GM19023 (cell line): ENCODE measurements at regions not wholly inside any gene's neighbourhood (a gene's known extent, or its start where the extent isn't known, plus 50 kb on each side); places are given as distances from the start of the nearest gene placed in this dataset.

Experiments
- ATAC-seq: cut with Tn5 transposase; IDR thresholded peaks from one replicate; pipeline ENCODE4 v1.9.1; 2021; ENCODE audit warnings: mild to moderate bottlenecking, moderate library complexity; ENCODE audit not compliant: unreplicated experiment

GRCh38 chr18:29191263-29191662 is 1014.3 kb upstream of the CDH2 start:
- ATAC-seq: no peak

DNA sequence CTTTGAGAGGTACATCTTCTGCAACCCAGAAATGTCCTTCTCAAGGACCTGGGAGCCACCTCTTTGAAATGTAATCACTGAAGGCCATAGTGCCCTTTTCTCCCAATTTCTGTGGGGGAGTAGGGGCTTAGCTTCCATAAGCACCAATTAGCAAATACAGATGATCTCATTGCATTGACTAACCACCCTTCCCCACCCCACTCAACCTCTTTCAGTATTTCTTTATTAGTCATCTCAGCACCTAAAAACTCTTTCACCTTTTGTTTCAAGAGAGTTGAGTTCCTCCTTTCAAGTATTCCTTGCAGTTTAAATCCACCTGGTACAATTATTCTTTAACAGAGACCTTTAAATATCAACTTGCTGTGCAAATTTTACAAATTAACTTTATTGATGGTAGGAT is 1011.8 kb upstream of the CDH2 start:
- ATAC-seq: no peak

- ATAC-seq: no peak
Measured at GRCh38 chr18:29185801-29186200, 1008.9 kb upstream of the CDH2 start.

DNA sequence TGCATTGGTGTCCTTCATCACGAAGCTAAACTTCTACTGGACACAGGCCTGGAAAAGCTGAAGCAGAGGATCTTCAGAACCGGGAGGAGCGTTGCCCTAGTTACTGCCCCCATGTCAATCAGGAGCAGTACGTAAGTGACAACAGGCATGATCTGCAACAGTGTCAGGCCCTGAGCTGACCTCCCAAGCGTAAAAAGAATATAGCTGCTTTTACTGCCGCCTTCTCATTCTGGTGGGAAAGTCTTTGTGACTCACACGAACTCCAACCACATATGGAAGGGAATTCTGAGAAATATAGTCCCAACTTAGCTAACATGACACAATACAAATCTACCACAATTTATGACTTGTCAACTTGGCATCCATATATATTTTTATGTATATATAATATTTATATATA is 1007.7 kb upstream of the CDH2 start:
- no peak for ATAC-seq

DNA sequence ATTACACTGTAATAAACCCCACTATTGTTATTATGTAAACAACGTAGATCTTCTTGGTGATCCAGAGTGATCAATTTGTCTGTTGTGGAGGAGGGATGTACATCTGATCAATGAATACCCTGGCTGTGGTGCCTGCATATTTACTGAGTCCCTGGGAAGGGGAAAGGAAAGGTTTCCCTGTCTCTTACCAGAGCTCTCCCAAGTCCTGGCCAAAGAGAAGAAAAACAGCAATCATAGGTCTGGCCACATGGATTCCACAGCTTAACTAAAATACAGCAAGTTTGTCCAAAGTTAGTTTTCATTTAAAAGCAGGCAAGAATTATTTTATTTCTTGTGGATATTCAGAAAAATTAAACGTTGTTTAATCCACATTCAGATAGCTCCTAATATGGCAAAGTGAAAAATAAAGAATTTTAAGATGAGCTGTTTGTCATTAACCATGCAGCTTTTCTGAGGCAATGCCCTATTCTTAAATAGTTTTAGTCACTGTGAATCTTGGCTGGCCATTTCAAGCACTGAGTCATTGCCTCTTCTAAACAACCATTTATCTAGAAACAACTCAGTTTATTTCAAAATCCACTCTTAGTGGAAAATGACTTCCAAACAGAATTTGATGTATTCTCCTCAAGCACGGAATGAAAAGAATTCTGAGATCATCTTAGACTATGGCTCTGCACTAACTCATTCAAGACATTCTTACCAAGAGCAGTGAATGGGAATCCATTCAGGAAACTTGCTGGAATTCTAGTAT is 1004.4 kb upstream of the CDH2 start:
- no peak for ATAC-seq

DNA sequence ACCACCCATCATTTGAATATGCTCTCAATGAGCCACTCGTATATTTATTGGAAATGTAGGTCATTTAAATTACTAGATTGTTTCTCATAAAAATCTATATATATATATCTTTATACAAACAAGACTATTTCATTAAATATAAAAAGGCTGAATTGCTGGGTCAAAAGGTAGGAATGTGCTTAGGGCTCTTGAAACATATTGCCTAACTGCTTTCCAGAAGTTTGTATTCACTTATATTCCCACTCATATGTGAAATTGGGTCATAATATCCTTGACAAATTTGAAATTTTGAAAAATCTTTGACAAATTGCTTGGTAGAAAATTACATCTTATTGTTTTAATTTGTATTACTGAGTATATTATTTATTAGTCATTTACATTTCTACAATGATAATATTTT is 999.8 kb upstream of the CDH2 start:
- no peak for ATAC-seq

GRCh38 chr18:29174891-29175290 is 998.0 kb upstream of the CDH2 start:
- no peak for ATAC-seq

- ATAC-seq: no peak
Measured at GRCh38 chr18:29172756-29173067, 995.8 kb upstream of the CDH2 start.

DNA sequence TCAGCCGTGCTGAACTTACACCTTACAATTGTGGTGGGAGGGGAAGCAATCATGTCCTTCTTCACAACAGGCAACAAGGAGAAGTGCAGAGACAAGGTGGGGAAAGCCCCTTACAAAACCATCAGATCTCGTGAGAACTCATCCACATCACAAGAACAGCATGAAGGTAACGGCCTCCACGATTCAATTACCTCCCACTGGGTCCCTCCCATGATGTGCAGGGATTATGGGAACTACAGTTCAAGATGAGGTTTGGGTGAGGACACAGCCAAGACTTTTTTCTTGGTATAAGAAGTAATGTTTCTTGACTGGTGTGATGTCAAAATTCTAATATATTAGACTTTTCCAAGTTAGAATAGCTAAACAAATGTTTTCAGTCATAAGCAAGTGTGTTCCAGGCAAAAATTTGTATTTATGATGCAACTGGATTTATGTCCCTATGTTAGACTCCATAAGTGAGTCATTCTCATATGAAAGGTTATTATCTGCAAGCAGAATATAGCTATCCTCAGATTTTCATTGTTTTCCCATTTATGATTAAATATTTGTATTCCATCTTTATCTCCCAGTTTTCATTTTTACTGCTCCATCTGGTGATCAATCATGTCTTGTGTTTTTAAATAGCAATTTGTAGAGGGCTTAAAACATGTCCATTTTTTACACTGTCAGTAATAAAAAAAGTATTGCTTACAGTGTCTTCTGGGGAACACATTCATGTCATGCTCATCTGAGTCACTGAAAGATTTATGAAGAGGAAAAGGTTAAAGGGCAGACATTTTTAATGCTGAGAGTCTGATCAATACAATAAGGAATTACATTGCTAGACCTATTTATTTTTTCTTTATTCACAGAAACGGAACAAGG is 995.2 kb upstream of the CDH2 start:
- no peak for ATAC-seq

- no peak for ATAC-seq
Measured at GRCh38 chr18:29169599-29169998, 992.7 kb upstream of the CDH2 start.

DNA sequence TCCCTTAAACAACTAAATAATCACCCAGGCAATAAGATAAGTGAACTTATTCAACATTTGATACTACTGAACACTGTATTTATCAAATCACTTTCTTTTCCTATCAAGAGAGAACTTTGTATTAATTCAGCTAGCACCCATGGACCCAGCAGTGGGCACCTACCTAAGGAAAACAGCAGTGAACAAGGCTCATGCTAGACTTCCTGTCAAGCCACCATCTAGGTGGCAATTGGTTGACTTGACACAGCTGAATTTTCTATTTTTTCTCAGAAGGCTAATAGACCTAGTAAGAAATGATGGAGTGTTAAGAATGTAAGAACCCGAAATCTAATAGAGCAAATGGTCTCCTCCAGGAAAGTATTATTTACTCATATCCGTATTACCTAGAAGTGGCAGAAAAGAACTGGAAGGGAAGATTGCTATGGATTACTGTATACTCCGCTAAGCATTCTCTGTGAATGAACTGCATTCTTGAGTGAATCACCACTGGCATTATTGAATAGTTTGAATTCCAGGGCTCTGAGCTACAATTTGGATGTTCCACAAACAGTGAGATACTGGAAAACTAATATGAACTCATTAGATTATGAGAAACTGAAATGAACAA is 988.2 kb upstream of the CDH2 start:
- ATAC-seq: no peak

DNA sequence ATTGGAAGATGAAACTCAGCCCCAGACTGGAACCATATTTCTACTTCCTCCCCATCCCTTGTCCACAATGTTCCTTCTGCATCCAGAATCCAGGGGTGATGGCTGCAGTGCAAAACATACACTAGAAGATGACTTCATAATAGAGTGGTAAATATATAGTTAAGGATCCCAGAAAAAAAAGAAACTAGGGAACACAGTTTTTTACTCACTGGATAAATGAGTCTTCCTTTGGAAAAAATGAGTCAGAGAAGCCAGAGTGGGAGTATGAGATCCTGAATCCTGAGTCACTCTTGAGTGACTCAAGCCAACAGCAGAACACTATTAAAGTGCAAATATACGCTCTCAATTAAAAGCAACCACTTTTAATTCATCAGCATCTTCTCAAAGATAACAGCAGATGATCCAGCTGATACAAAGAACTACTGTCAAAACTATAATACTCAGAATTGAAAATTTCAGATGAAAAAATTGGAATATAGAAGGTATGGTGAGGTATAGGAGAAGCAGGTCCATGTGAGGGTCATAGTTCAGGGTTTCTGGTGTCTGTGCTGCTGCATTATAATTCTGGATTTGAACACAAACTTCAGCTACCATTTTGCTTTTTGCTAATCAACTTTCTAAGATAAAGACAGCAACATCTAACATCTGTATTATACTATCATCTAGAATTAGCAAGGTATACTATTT is 987.2 kb upstream of the CDH2 start:
- ATAC-seq: no peak

DNA sequence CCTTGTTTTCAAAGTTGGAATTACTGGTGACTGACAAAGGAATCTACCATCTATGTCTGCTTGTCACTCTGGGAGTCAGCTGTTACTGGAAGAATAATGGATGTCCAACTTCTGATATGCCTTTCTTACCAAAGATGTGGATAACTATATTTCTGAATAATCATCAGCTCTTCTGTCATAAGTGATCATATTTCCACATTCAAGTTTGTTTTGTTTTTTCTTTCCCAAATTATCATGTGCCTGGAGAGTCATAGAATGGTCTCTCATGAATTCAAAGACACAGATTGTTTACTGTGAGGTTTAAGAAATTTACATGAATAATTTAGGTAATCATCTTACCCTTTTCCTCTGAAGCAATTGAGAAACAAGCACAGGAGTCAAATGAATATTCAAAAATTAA is 986.7 kb upstream of the CDH2 start:
- no peak for ATAC-seq

- no peak for ATAC-seq
Measured at GRCh38 chr18:29161429-29161828, 984.5 kb upstream of the CDH2 start.

DNA sequence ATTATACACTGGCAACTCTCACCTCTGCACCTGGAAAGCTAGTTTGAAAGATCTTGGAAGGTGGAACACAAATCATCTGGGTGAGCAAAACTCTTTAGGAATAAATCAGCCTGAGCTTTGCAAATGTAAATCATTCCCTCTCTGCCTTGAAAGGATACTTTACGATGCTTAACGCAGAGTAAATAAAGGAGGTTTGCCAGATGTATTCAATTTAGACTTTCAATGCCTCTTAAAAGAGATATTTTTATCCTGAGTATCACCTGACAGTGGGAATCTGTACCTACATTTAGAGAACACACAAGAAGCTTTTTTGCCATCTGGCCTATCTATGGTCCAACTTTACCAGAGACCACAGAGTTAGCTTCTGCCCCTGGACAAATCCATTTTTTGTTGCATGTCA is 983.2 kb upstream of the CDH2 start:
- no peak for ATAC-seq

DNA sequence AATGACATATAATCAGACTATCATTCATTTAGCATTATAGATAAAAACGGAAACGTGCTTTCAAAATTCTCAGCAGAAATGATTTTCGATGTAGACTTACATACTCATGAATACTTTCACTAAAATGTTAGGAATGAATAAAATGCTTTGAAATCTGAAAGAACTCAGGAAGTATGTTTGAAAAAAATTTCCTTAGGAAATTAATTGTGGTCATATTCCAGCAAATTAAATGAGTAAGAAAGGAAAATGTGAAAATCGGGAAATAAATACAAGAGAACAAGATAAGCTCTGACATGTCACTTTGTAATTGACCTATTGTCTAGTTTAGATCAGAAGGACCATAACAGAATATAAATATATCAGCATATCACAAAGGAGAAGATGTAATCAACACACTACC is 981.0 kb upstream of the CDH2 start:
- ATAC-seq: no peak

DNA sequence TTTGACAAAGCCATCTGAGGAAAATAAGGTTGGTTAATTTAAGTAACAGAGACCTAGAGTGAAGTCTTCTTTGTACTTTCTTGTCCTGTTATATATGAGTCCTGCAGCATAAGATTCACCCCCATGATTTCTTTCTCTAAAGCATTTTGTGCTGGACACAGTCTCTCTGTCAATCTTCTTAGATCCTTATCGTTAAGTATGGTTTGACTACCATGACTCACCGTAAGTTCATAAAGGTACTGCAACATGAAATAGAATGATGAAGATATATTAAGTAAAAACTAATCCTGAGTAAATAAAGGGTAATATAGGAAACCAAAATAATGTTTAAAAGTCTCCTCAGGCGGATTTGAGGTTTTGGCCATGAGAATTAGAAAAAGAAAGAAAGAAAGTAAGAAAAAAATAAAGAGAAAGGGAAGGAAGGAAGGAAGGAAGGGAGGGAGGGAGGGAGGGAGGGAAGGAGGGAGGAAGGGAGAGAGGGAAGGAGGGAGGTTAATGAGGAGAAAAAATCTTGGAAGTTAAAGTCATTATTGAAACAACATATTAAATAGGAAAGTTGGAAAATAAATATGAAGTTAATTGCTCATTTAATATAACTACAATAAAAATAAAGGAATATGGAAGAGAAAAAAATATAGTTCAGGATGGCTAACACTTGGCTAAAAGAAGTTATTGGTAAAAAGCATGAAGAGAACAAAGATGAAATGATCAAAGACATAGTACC is 980.3 kb upstream of the CDH2 start:
- ATAC-seq: no peak

DNA sequence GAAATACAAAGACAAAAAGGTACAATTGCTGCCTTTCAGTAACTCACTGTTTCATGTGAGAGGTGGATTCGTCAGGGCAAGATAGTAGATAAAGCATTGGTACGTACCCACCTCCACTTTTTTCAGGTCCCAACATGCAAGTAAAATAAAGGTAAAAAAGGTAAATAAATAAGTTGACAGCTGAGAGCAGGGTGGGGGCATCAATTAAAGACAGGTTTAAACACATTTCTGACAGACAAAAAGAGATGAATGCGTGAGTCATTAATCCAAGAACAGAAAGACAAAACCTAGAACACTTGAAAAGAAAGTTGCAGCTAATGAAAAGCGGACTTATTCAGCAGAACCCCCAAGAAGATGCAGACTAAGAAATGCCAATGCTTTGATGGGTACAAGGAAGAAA is 979.6 kb upstream of the CDH2 start:
- no peak for ATAC-seq

GRCh38 chr18:29154758-29155725 is 978.1 kb upstream of the CDH2 start:
- ATAC-seq: no peak
